PC-3 (cell line): ENCODE measurements at regions not wholly inside any gene's neighbourhood (a gene's known extent, or its start where the extent isn't known, plus 50 kb on each side); places are given as distances from the start of the nearest gene placed in this dataset.

Experiments used
- CTCF ChIP-seq: fragments of 300-600 bp; sonication (generic); conservative IDR thresholded peaks from 2 replicates; pipeline ENCODE4 v1.5.1; 2017; ENCODE audit warnings: antibody characterized with exemption, low read depth, mild to moderate bottlenecking, low read length
- EZH2 ChIP-seq: fragments of 300-600 bp; sonication (generic); IDR thresholded peaks from one replicate; pipeline ENCODE4 v1.6.1; 2017; ENCODE audit warnings: antibody characterized with exemption, mild to moderate bottlenecking, low read length; ENCODE audit not compliant: unreplicated experiment
- EZH2phosphoT487 ChIP-seq: fragments of 300-600 bp; sonication (generic); IDR thresholded peaks from 2 replicates; pipeline ENCODE4 v1.6.1; 2018; ENCODE audit warnings: mild to moderate bottlenecking, antibody characterized with exemption, low read length, borderline replicate concordance

GRCh38 chr10:33820531-33820930 is 486.1 kb upstream of the NRP1 start:
- TF ChIP-seq CTCF, result no peak
- no peak for TF ChIP-seq EZH2
- no peak for TF ChIP-seq EZH2phosphoT487
